ENCODE measurements at regions not wholly inside any gene's neighbourhood (a gene's known extent, or its start where the extent isn't known, plus 50 kb on each side); places are given as distances from the start of the nearest gene placed in this dataset.

DNA sequence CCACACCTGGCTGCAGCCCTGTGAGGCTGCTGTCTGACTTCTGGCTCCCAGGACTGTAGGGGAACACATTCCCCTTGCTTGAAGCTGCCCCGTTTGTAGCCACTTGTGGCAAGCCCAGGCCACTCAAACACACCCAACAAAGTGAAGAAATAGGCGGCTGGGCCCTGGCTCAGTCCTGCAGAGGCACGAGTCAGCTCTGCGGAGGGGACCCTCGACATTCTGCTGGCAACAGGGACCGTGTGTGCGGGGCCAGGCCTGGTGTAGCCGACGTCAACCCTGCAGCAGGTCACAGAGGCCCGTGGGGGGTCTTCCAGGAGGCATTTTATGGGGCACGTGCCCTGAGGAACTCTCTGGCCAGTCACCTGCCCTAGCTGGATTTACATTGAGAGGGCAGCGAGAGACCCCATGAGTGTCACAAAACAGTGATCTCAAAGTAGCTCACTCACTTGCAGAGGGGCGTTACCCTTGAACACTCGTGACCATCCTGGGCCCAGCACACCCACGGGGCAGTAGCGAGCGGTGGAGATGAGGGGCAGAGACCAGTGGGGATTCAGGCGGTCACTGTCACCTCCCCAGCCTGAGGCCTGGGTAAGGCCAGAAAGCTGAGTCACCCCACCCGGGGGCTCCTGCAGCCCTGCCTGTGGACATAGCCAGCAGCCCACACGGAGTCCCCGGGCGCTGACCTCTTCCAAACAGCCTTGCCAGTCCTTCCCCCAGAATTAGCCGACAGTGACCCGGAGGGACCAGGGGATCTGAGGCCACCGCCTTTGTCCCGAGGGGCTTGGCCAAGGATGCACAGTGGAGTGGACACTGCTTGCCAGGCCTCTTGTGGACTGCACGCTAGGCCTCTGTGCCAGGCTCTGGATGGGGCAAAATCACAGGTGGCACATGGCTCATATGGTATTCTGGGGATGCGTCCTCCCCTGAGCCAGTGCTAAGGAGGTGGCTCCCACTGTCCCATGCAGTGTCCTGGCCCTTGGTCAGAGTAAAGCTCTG is 139.5 kb downstream of the CTTN start:
- TF ChIP-seq FOXM1 (IDR thresholded peaks at IDR 0.05; ENCODE audit: borderline replicate concordance, low read depth) (no peak), TCF12 (IDR thresholded peaks at IDR 0.05; ENCODE audit: low read depth) (no peak), TEAD4 (IDR thresholded peaks at IDR 0.05) (no peak), YY1 (IDR thresholded peaks at IDR 0.05; ENCODE audit: low read depth) (no peak), ZBTB7A (IDR thresholded peaks at IDR 0.05; ENCODE audit: low read depth) (no peak), EGR1 (IDR thresholded peaks at IDR 0.05) (no peak), USF1 (IDR thresholded peaks at IDR 0.05) (no peak), NFIC (IDR thresholded peaks at IDR 0.05) (no peak), TAF1 (IDR thresholded peaks at IDR 0.05; ENCODE audit: low read depth) (no peak), RAD21 (IDR thresholded peaks at IDR 0.05; ENCODE audit: low read depth) (no peak), CEBPB (IDR thresholded peaks at IDR 0.05) (no peak), EP300 (IDR thresholded peaks at IDR 0.05; ENCODE audit: borderline replicate concordance) (no peak)
- TF ChIP-seq, protein P1, sequence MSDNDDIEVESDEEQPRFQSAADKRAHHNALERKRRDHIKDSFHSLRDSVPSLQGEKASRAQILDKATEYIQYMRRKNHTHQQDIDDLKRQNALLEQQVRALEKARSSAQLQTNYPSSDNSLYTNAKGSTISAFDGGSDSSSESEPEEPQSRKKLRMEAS (IDR thresholded peaks at IDR 0.05): no peak

DNA sequence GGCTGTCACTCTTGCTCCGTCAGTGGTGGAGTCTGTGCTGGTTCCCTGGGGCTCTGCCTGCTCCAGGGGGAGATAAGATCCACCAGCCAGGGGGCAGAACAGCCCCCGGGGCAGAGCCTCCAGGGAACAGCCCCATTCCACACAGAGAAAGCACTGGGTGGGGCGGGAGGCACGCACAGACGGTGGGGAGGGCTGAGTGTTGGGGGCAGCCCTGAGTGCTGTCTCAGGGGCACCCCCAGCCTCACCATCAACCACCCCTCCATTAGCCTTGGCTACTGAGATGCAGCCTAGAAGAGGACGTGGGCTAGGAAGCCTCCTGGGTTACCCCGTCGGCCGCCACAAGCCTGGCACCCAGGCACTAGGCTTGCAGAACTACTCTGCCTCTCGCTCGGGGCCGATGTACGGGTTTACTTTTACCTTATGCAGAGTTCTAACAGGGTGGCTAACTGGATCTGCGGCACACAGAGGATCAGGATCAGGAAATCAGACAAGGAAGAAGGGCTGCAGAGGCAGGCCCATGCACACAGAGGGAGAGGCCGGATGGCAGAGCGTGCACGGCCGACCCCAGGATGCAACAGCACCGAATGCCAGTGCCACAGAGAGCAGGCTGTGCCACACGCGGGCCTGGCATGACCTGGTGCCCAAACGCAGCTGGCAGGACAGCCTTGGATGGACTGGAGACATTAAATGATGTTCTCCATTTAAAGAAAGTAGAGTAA is 140.5 kb downstream of the CTTN start:
- TF ChIP-seq YY1 (IDR thresholded peaks at IDR 0.05; ENCODE audit: low read depth) (no peak), TCF12 (IDR thresholded peaks at IDR 0.05; ENCODE audit: low read depth) (no peak), RAD21 (IDR thresholded peaks at IDR 0.05; ENCODE audit: low read depth) (no peak), ZBTB7A (IDR thresholded peaks at IDR 0.05; ENCODE audit: low read depth) (no peak), FOXM1 (IDR thresholded peaks at IDR 0.05; ENCODE audit: borderline replicate concordance, low read depth) (no peak), CREB1 (IDR thresholded peaks at IDR 0.05; ENCODE audit: low read depth) (no peak)
- TF ChIP-seq, protein P1 (IDR thresholded peaks at IDR 0.05): no peak

- TF ChIP-seq TEAD4 (IDR thresholded peaks at IDR 0.05) (no peak), EP300 (IDR thresholded peaks at IDR 0.05; ENCODE audit: borderline replicate concordance) (no peak), REST (IDR thresholded peaks at IDR 0.05; ENCODE audit: low read depth) (no peak), CEBPB (IDR thresholded peaks at IDR 0.05) (no peak), TAF1 (IDR thresholded peaks at IDR 0.05; ENCODE audit: low read depth) (no peak), USF1 (IDR thresholded peaks at IDR 0.05) (no peak), YY1 (IDR thresholded peaks at IDR 0.05; ENCODE audit: low read depth) (no peak), FOXM1 (IDR thresholded peaks at IDR 0.05; ENCODE audit: borderline replicate concordance, low read depth) (no peak), ZBTB7A (IDR thresholded peaks at IDR 0.05; ENCODE audit: low read depth) (no peak), RAD21 (IDR thresholded peaks at IDR 0.05; ENCODE audit: low read depth) (no peak), CREB1 (IDR thresholded peaks at IDR 0.05; ENCODE audit: low read depth) (no peak), NFIC (IDR thresholded peaks at IDR 0.05) (no peak), TCF12 (IDR thresholded peaks at IDR 0.05; ENCODE audit: low read depth) (no peak), EGR1 (IDR thresholded peaks at IDR 0.05) (no peak)
- TF ChIP-seq, protein P1 (IDR thresholded peaks at IDR 0.05): no peak
Measured at GRCh38 chr11:70539360-70540095, 141.2 kb downstream of the CTTN start.

- TF ChIP-seq RAD21 (IDR thresholded peaks at IDR 0.05; ENCODE audit: low read depth) (no peak), NFIC (IDR thresholded peaks at IDR 0.05) (no peak), TCF12 (IDR thresholded peaks at IDR 0.05; ENCODE audit: low read depth) (no peak), TAF1 (IDR thresholded peaks at IDR 0.05; ENCODE audit: low read depth) (no peak), EGR1 (IDR thresholded peaks at IDR 0.05) (no peak), REST (IDR thresholded peaks at IDR 0.05; ENCODE audit: low read depth) (no peak), CREB1 (IDR thresholded peaks at IDR 0.05; ENCODE audit: low read depth) (no peak), TEAD4 (IDR thresholded peaks at IDR 0.05) (no peak), EP300 (IDR thresholded peaks at IDR 0.05; ENCODE audit: borderline replicate concordance) (no peak), YY1 (IDR thresholded peaks at IDR 0.05; ENCODE audit: low read depth) (no peak), USF1 (IDR thresholded peaks at IDR 0.05) (no peak), FOXM1 (IDR thresholded peaks at IDR 0.05; ENCODE audit: borderline replicate concordance, low read depth) (no peak), ZBTB7A (IDR thresholded peaks at IDR 0.05; ENCODE audit: low read depth) (no peak)
- TF ChIP-seq, protein P1 (IDR thresholded peaks at IDR 0.05): no peak
Measured at GRCh38 chr11:70540196-70540595, 141.9 kb downstream of the CTTN start.
